Tibial artery (tissue), 4 donors: ENCODE measurements at regions not wholly inside any gene's neighbourhood (a gene's known extent, or its start where the extent isn't known, plus 50 kb on each side); places are given as distances from the start of the nearest gene placed in this dataset.
A peak's percentile ranks its signal among the peaks of the same experiment; 100 is the strongest.
"Not testable (repeated sequence)": the region's sequence is repeated elsewhere in the genome, so short reads cannot be mapped to it uniquely, and the experiment has no call there.

ENCODE experiments used
- DNase-seq, 2 donors: peaks; one replicate each; pipeline ENCODE4 v3.0.0-alpha.2; 2019
- H3K27ac ChIP-seq, 2 donors: fragments of 200-600 bp; sonication (generic) in 1 of 2; 1 replicate in 1 of 2; 2 replicates in 1 of 2; pipeline ENCODE4 v1.5.1; 2018 to 2019; ENCODE audit warnings: mild to moderate bottlenecking in 1 of 2
- H3K27me3 ChIP-seq, 2 donors: fragments of 200-600 bp; sonication (generic) in 1 of 2; one replicate each; pipeline versions ENCODE4 v1.5.1 to v1.6.0; 2016 to 2019
- H3K36me3 ChIP-seq, 3 donors: fragments of 200-600 bp; sonication (generic) in 2 of 3; one replicate each; pipeline ENCODE4 v1.5.1; 2016 to 2019; ENCODE audit warnings: mild to moderate bottlenecking in 2 of 3
- H3K4me1 ChIP-seq, 4 donors: fragments of 200-600 bp; sonication (generic) in 2 of 4; 1 replicate in 3 of 4; 2 replicates in 1 of 4; pipeline ENCODE4 v1.5.1; 2016 to 2019
- H3K4me3 ChIP-seq, 2 donors: fragments of 200-600 bp; sonication (generic) in 1 of 2; 1 replicate in 1 of 2; 2 replicates in 1 of 2; pipeline ENCODE4 v1.5.1; 2018 to 2019; ENCODE audit warnings: mild to moderate bottlenecking in 2 of 2
- H3K9me3 ChIP-seq, 3 donors: fragments of 200-600 bp; sonication (generic) in 1 of 3; one replicate each; pipeline ENCODE4 v1.5.1; 2016 to 2019
- CTCF ChIP-seq, 2 experiments: fragments of 200-600 bp in 1 of 2; fragments of 450-650 bp in 1 of 2; IDR thresholded peaks; one replicate each; pipeline ENCODE4 v1.5.1; 2017 to 2019; ENCODE audit warnings: antibody characterized with exemption in 2 of 2, mild to moderate bottlenecking in 1 of 2, moderate library complexity in 1 of 2
- intact Hi-C: fragments of 100-400 bp; cut with DNase I; formaldehyde crosslinking; loops from one replicate; pipeline ENCODE4 v1.15.0; 2023; ENCODE audit warnings: low total_unique reads

GRCh38 chr11:69950120-69950519 is 128.0 kb upstream of the ANO1 start:
- Histone ChIP-seq H3K4me3 (no peak overlapping the region), H3K9me3 (no peaks in the 10 kb centered on the region), H3K27ac (no peak overlapping the region), H3K27me3 (no peaks in the 10 kb centered on the region), H3K4me1 (peaks cover 0 to 24% (median 22%) of the 10 kb centered on the region in 4 donors), H3K36me3 (no peaks in the 10 kb centered on the region)
- no peak for DNase-seq
- peak; percentile 34 for TF ChIP-seq CTCF (IDR thresholded peaks at IDR 0.05)
- intact Hi-C loops = no loop called here

GRCh38 chr11:69950621-69951020 is 127.5 kb upstream of the ANO1 start:
- intact Hi-C loops = no loop called here
- H3K4me3 ChIP-seq = no peak overlapping the region
- no peak for TF ChIP-seq CTCF (IDR thresholded peaks at IDR 0.05)
- no peaks in the 10 kb centered on the region for H3K27me3 ChIP-seq
- H3K36me3 ChIP-seq = no peaks in the 10 kb centered on the region
- H3K4me1 ChIP-seq = peaks cover 0 to 24% (median 22%) of the 10 kb centered on the region in 4 donors
- no peak for DNase-seq
- no peak overlapping the region for H3K27ac ChIP-seq
- H3K9me3 ChIP-seq = no peaks in the 10 kb centered on the region

GRCh38 chr11:69951821-69952220 is 126.3 kb upstream of the ANO1 start:
- DNase-seq = no peak
- intact Hi-C loops = no loop called here
- peaks cover 0 to 34% (median 27%) of the 10 kb centered on the region in 4 donors for H3K4me1 ChIP-seq

GRCh38 chr11:69952229-69952975 is 125.7 kb upstream of the ANO1 start:
- H3K27me3 ChIP-seq, H3K4me3 ChIP-seq, DNase-seq, intact Hi-C loops, H3K36me3 ChIP-seq, H3K27ac ChIP-seq, H3K9me3 ChIP-seq: not testable (repeated sequence)
- H3K4me1 ChIP-seq = peaks cover 0 to 36% (median 27%) of the 10 kb centered on the region in 4 donors

More at GRCh38 chr11:69951821-69952220, 126.3 kb upstream of the ANO1 start:
- no peaks in the 10 kb centered on the region for H3K27me3 ChIP-seq
- H3K36me3 ChIP-seq = no peaks in the 10 kb centered on the region
- no peak for TF ChIP-seq CTCF (IDR thresholded peaks at IDR 0.05)
- no peaks in the 10 kb centered on the region for H3K9me3 ChIP-seq
- no peak overlapping the region for H3K27ac ChIP-seq
- H3K4me3 ChIP-seq = no peak overlapping the region

- no peak overlapping the region for H3K4me3 ChIP-seq
- intact Hi-C loops = no loop called here
- no peaks in the 10 kb centered on the region for H3K27me3 ChIP-seq
- DNase-seq = no peak
- H3K9me3 ChIP-seq = no peaks in the 10 kb centered on the region
- no peak for TF ChIP-seq CTCF (IDR thresholded peaks at IDR 0.05)
- no peak overlapping the region for H3K27ac ChIP-seq
- H3K36me3 ChIP-seq = no peaks in the 10 kb centered on the region
- H3K4me1 ChIP-seq = peaks cover 0 to 28% (median 18%) of the 10 kb centered on the region in 4 donors
Measured at GRCh38 chr11:69953356-69953755, 124.8 kb upstream of the ANO1 start.

- intact Hi-C loops = no loop called here
- no peak for TF ChIP-seq CTCF (IDR thresholded peaks at IDR 0.05)
- no peaks in the 10 kb centered on the region for H3K9me3 ChIP-seq
- no peak overlapping the region for H3K4me3 ChIP-seq
- H3K36me3 ChIP-seq = no peaks in the 10 kb centered on the region
- no peak overlapping the region for H3K27ac ChIP-seq
- DNase-seq = no peak
- H3K4me1 ChIP-seq = peaks cover 0 to 14% (median 5%) of the 10 kb centered on the region in 4 donors
- H3K27me3 ChIP-seq = no peaks in the 10 kb centered on the region
Measured at GRCh38 chr11:69954756-69955155, 123.4 kb upstream of the ANO1 start.
